ENCODE measurements at regions not wholly inside any gene's neighbourhood (a gene's known extent, or its start where the extent isn't known, plus 50 kb on each side); places are given as distances from the start of the nearest gene placed in this dataset.

DNA sequence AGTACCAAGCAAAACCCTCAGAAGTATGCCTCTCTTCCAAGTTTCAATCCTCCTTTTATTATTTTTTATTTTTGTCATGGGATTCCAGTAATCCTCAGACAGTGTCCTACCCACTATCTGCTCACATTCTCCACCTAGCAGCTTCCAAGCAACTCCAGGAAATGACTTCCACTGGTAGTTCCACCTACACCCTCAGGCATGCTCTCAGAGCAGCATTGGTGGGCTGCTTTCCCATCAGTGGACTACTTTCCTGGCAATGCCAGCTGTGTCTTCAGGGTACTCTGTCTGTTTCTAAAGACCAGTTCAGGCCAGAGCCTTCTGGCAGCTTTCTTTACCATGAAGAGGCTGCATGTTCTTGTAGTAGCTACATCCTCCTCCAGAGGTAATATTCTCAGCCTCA, 244.0 kb downstream of the HGF start:
- no peaks in the 10 kb centered on the region for H3K36me3 ChIP-seq (ENCODE audit: low read depth, low read length)
- TF ChIP-seq EZH2phosphoT487 (IDR thresholded peaks at IDR 0.05; ENCODE audit: borderline replicate concordance, low read length) (no peak), EZH2 (IDR thresholded peaks at IDR 0.05; ENCODE audit: low read length, unreplicated experiment) (no peak)
- TF ChIP-seq, protein P1, sequence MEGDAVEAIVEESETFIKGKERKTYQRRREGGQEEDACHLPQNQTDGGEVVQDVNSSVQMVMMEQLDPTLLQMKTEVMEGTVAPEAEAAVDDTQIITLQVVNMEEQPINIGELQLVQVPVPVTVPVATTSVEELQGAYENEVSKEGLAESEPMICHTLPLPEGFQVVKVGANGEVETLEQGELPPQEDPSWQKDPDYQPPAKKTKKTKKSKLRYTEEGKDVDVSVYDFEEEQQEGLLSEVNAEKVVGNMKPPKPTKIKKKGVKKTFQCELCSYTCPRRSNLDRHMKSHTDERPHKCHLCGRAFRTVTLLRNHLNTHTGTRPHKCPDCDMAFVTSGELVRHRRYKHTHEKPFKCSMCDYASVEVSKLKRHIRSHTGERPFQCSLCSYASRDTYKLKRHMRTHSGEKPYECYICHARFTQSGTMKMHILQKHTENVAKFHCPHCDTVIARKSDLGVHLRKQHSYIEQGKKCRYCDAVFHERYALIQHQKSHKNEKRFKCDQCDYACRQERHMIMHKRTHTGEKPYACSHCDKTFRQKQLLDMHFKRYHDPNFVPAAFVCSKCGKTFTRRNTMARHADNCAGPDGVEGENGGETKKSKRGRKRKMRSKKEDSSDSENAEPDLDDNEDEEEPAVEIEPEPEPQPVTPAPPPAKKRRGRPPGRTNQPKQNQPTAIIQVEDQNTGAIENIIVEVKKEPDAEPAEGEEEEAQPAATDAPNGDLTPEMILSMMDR (conservative IDR thresholded peaks at IDR 0.05; ENCODE audit: low read depth, low read length): no peak
- no peak overlapping the region for H2AFZ ChIP-seq (ENCODE audit: low read length)
- DNase-seq: no peak
- H3K9me3 ChIP-seq (ENCODE audit: low read length): no peaks in the 10 kb centered on the region
- no peak overlapping the region for H3K4me2 ChIP-seq (ENCODE audit: low read length)
- CTCF ChIA-PET: no interaction called here
- intact Hi-C loops (cut with micrococcal nuclease): no loop called here
- no peaks in the 10 kb centered on the region for H3K9me2 ChIP-seq (replicated peaks; ENCODE audit: low read length)
- H3K4me3 ChIP-seq (ENCODE audit: low read length): no peak overlapping the region
- no peak overlapping the region for H3K9ac ChIP-seq (ENCODE audit: low read length)
- ATAC-seq: no peak
- H4K20me1 ChIP-seq (ENCODE audit: low read length): no peaks in the 10 kb centered on the region
- no peaks in the 10 kb centered on the region for H3K79me2 ChIP-seq (ENCODE audit: low read length)
- H3K27ac ChIP-seq (ENCODE audit: low read length): no peak overlapping the region
- POLR2A ChIA-PET (ENCODE audit: unreplicated experiment): no interaction called here
- H3F3A ChIP-seq (ENCODE audit: low read length, unreplicated experiment): no peaks in the 10 kb centered on the region
- no peaks in the 10 kb centered on the region for H3K27me3 ChIP-seq (ENCODE audit: low read length)
- H3K4me1 ChIP-seq (ENCODE audit: insufficient read depth, low read length): no peaks in the 10 kb centered on the region
- BruUV-seq (replicated peaks): no TSS peak

DNA sequence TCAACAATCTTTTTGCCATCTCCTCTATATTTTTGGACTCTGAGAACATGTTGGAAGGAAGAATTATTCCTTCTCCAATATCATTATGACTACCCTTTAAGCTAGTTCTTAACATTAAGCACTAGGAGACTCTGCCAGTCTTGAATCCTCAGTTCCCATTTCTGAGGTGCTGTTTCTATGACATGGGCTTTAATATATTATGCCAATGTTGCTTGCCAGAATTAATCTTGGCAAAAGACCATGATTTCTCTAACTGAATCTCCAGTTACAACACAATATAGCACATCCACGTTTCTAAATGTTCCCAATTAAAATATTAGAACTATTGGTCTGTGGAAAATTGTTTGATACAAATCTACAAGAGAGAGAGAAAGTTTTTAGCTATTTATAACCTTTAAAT, 250.0 kb downstream of the HGF start:
- intact Hi-C loops (cut with micrococcal nuclease): loop anchor here (5.0 kb wide), 3 partner anchors 97 to 172 kb away; no protein-coding TSS in a partner anchor
- POLR2A ChIA-PET (ENCODE audit: unreplicated experiment): no interaction called here
- Histone ChIP-seq H3K9me3 (ENCODE audit: low read length) (no peaks in the 10 kb centered on the region), H3K36me3 (ENCODE audit: low read depth, low read length) (no peaks in the 10 kb centered on the region), H3K79me2 (ENCODE audit: low read length) (no peaks in the 10 kb centered on the region), H3K27ac (ENCODE audit: low read length) (no peak overlapping the region), H3K4me1 (ENCODE audit: insufficient read depth, low read length) (peaks cover 22% of the 10 kb centered on the region), H3F3A (ENCODE audit: low read length, unreplicated experiment) (no peaks in the 10 kb centered on the region), H2AFZ (ENCODE audit: low read length) (no peak overlapping the region), H3K9ac (ENCODE audit: low read length) (no peak overlapping the region), H3K4me3 (ENCODE audit: low read length) (no peak overlapping the region), H3K27me3 (ENCODE audit: low read length) (no peaks in the 10 kb centered on the region), H3K4me2 (ENCODE audit: low read length) (no peak overlapping the region), H4K20me1 (ENCODE audit: low read length) (no peaks in the 10 kb centered on the region), H3K9me2 (replicated peaks; ENCODE audit: low read length) (no peaks in the 10 kb centered on the region)
- no TSS peak for BruUV-seq (replicated peaks)
- TF ChIP-seq EZH2phosphoT487 (IDR thresholded peaks at IDR 0.05; ENCODE audit: borderline replicate concordance, low read length) (no peak), EZH2 (IDR thresholded peaks at IDR 0.05; ENCODE audit: low read length, unreplicated experiment) (no peak)
- TF ChIP-seq, protein P1 (conservative IDR thresholded peaks at IDR 0.05; ENCODE audit: low read depth, low read length): no peak
- DNase-seq: no peak
- no peak for ATAC-seq
- CTCF ChIA-PET: no interaction called here

DNA sequence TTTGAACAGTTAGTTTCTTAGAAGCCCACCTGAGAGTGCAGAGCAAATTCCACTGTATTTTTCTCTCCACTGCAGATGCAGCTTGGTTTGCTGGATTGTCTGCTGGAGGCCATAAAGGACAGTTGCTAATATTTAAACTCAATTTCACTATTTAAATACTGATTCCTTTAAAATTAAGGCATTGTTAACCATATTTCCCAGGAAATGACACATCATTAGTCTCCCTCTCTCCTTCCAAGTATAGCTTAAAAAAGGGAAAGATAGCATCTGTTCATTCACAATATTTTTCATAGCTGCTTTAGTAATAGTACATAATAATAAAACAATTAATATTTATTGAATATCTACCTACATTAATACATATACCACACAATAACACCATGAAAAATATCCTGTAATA, 252.9 kb downstream of the HGF start:
- Histone ChIP-seq H3K36me3 (ENCODE audit: low read depth, low read length) (no peaks in the 10 kb centered on the region), H2AFZ (ENCODE audit: low read length) (peak overlapping the region; percentile 51), H3K4me3 (ENCODE audit: low read length) (no peak overlapping the region), H3K27ac (ENCODE audit: low read length) (peak overlapping the region; percentile 75), H4K20me1 (ENCODE audit: low read length) (no peaks in the 10 kb centered on the region), H3K27me3 (ENCODE audit: low read length) (no peaks in the 10 kb centered on the region), H3K4me1 (ENCODE audit: insufficient read depth, low read length) (peaks cover 28% of the 10 kb centered on the region), H3K4me2 (ENCODE audit: low read length) (peak overlapping the region; percentile 38), H3K9ac (ENCODE audit: low read length) (peak overlapping the region; percentile 58), H3F3A (ENCODE audit: low read length, unreplicated experiment) (no peaks in the 10 kb centered on the region), H3K9me3 (ENCODE audit: low read length) (no peaks in the 10 kb centered on the region), H3K79me2 (ENCODE audit: low read length) (no peaks in the 10 kb centered on the region), H3K9me2 (replicated peaks; ENCODE audit: low read length) (no peaks in the 10 kb centered on the region)
- intact Hi-C loops (cut with micrococcal nuclease): loop anchor here (5.0 kb wide), 3 partner anchors 100 to 175 kb away; no protein-coding TSS in a partner anchor
- POLR2A ChIA-PET (ENCODE audit: unreplicated experiment): no interaction called here
- peak; percentile 80 for ATAC-seq
- BruUV-seq (replicated peaks): no TSS peak
- TF ChIP-seq, protein P1 (conservative IDR thresholded peaks at IDR 0.05; ENCODE audit: low read depth, low read length): no peak
- no peak for TF ChIP-seq EZH2 (IDR thresholded peaks at IDR 0.05; ENCODE audit: low read length, unreplicated experiment)
- no peak for TF ChIP-seq EZH2phosphoT487 (IDR thresholded peaks at IDR 0.05; ENCODE audit: borderline replicate concordance, low read length)
- CTCF ChIA-PET: interaction anchor here (1.0 kb wide), 1 partner anchor 199 kb away, joined by 3 read pairs; no protein-coding TSS in a partner anchor
- peak; percentile 55 for DNase-seq
